ENCODE measurements at regions not wholly inside any gene's neighbourhood (a gene's known extent, or its start where the extent isn't known, plus 50 kb on each side); places are given as distances from the start of the nearest gene placed in this dataset.
"Not testable (repeated sequence)": the region's sequence is repeated elsewhere in the genome, so short reads cannot be mapped to it uniquely, and the experiment has no call there.

DNA sequence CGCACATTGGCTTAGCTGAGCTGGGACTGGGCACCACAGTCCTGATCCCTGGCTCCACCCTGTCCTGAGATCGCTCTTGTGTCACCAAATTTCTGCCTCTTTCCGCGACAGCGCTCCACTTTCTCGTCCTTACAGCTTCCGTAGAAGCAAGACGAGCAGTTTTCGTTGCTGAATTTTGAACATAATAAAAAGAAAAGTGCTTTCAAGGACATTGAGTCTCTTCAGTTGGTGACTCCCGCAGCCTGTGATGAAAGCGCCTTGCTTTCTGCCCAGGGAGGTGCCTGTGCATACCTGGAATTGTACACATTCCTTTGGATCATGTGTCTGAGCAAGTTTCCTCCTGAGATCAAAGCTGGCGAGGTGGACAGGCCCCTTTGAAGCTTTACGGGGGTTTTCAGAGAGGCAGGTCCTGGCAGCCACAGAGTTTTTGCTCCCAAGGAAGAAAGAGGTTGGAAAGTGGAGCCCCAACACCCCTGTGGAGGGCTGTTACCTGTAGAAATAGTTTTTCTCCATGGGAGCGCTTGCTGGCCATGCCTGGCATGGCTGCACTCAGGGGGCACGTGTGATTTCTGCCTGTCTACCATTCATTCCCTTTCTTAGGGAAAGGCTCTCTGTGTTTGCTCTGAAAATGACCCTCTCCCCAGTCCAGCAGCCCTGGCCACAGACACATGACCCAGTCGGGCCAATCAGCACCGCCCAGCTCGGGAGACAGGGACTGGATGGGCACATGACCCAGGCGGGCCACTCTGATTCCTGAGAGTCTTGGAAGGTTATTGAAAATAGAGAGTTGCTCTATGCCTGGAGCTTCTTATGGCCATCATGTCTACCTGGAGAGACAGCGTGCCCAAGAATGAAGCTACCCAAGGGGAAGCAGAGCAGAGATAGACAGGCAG, 115.6 kb upstream of the OTOS start:
- DNase-seq (ENCODE audit: low spot score) = no peak

DNA sequence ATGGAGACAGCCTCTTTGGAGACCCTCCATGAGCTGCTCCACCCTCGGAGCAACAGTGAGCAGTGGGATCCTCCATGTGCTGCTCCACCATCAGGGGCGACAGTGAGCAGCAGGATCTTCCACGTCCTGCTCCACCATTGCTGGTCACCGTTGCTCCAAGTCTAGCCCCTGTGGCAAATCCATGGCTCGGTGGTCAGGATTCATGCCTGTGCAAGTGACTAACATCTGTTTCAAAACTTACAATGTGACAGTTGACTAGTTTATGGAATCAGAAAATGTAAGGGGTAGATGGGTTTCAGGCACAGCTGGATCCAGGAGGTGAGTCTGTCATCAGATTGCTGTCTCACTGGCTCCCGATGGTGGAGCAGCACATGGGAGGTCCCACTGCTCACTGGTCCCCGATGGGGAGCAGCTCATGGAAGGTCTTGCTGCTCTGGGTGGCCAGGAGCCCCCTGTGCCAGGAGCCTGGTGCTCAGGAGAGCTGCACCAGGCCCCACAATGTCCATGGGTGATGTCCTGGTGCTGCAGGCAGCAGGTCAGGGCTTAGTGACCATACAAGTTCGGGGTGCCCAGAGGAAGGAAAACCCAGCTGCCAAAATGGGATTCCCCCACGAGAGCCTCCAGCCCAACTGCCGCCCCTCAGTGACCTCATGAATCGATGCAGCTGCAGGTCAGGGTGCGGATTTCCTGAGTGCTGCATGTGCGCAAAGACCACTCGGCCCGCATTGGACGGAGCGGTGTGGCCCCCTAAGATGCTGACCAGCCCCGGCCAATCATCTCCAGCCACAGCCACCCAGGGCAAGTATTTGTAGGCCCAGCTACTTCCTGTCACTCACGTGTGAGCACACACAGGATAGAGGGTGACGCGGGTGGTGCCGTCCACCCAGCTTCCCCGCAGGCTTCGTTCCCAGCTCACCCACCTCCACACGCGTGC, 116.5 kb upstream of the OTOS start:
- DNase-seq (ENCODE audit: low spot score) = no peak

DNA sequence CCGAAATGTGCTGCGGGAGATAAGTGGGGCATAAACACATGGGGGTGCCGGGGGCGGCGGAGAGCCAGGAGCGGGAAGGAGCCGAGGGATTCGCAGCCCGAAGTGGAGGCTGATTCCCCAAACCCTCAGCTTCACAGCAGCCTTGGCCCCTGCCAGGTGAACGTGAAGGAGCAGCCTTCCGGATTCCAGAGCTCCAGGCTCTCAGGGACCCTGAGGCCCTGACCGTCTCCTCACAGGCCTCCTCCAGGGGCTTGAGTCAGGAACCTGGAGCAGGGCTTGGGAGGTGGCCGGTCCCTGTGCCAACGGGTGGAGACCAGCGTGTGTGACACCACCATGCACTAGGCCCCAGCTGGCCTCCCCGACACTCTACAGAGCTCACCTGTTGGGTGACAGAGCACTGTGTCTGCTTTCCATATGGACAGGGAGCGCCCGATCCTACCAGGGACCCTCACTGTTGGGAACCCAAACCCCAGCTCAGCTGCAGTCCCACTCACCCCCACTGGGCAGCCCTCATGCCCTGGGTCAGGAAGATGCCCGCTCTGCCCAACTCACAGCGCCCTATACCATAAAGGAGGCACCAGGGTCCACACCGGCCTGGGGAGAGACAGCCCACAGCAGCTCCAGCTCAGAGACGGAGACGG, 117.6 kb upstream of the OTOS start:
- DNase-seq (ENCODE audit: low spot score) = no peak

DNA sequence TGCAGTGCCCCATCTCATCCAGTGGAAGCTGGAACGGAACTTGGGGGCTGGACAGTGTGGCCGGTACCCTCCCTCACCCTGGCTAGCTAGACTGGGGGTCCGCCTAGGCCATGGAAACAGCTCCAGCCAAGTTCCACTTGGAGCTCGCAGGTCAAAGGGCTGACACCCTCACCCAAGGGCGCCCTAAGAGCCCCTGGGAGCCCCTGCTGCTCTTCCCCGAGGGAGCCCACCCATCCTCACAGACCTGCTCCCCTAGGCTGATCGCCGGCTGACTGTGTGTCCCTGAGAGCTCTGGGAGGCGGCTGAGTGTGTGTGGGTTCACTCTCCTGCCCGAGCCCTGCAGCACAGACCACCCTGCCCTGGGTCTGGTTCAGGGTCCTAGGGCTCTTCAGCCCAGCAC, 118.2 kb upstream of the OTOS start:
- DNase-seq (ENCODE audit: low spot score) = no peak

DNA sequence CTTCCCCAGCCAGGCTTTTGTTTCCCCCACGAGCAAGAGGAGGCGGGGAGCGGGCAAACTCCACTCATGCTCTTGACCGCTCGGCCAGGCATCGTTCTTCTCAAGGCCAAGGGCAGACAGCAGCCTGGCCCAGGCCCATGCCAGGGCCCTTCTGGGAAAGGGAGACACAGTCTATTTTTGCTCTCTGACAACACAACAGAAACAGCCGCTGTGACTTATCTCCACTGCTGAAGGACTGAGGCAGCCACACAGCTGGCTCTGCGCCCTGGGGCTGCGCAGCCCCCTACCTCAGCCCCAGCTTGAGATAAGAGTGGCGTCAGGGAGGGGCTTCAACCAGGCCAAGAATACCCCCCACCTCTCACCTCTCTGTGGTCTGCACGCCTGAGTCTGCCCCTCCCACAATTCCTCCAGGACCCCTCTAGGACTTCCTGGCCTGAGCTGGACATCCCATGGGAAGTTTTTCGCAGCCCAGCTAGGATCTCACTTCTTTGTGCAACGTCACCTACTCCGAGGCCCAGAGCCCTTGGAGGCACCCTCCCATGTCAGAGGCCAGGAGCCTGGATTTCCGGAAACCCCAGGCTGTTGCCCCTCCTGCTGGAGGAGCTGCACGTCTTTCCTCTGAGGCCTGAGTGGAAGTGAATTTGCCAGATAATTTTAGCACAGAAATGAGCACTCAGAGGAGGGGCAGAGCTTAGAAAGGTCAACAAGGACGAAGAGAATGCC, 118.9 kb upstream of the OTOS start:
- DNase-seq (ENCODE audit: low spot score) = no peak

DNA sequence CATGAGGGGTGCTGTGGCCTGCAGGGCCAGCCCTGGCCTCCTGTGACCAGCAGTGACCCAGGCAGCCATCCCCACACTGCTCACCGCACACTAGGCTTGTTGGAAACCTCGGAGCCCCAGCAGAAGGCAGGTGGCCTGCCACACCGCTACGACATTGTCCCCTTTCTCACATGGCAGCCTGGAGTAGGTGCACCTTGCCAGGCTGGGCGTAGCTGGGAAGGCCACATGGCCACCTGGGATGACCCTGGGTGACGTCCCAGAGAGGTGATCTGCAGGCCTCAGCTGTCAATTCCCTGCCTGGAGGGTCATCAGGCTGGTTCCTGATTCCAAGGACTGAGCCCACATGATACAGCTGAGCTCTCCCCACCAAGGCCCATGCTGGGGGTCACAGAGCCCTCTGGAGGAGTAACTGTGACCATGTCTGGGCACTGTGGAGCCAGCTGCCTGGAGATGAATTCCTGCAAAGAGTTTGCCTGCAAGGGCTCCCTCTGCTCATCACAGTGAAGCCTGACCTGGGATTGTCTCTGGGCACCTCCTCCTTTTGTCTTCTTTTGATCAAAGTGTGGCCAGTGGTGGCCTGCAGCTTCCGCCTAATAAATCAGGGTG, 119.6 kb upstream of the OTOS start:
- DNase-seq (ENCODE audit: low spot score) = no peak

DNA sequence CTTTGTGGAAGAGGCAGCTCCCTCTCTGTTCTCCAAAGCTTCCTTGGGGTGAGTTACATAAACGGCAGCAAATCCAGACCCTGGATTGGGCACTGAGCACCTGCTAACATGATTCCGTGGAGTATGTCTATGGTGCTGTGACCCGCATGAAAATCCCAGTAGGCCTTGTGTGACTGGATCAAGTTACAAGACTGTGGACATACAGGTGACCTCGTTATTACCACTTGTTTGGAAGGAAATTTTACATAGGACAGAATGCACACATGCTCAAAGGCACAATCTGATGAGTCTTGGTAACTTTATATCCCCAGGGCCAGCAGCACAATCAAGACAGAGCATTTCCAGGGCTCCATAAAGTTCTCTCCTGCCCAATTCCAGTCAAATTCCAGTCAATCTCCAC, 120.2 kb upstream of the OTOS start:
- no peak for DNase-seq (ENCODE audit: low spot score)

DNA sequence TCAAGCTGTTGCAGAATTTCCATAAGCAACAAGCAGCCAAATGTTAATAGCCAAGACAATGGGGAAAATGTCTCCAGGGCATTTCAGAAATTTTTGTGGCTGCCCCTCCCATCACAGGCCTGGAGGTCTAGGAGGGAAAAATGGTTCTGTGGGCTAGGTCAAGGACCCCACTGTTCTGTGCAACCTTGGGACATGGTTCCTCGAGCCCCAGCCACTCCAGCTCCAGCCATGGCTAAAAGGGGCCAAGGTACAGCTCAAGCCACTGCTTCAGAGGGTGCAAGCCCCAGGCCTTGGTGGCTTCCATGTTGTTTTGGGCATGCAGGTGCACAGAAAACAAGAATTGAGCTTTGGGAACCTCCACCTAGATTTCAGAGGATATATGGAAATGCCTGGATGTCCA, 122.1 kb upstream of the OTOS start:
- not testable (repeated sequence) for DNase-seq (ENCODE audit: low spot score)

DNA sequence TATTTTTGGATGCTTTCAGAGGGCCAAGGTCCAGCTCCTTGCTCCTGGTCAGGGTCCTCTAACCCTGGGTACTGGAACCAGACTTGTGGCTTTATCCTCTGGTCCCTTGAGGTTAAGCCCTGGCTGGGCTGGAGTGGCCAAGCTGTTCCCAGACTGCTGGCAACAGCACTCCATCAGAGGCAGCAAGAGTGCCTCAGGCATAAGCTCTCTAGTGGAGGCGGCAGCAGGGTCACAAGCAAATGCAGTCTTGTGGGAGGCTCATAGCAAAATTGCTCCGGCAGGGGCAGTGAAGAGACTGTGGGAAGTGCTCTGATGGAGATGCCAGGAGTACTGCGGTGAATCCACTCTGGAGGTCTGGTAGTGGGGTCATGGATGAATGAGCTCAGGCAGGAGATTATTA, 128.9 kb upstream of the OTOS start:
- no peak for DNase-seq (ENCODE audit: low spot score)

DNA sequence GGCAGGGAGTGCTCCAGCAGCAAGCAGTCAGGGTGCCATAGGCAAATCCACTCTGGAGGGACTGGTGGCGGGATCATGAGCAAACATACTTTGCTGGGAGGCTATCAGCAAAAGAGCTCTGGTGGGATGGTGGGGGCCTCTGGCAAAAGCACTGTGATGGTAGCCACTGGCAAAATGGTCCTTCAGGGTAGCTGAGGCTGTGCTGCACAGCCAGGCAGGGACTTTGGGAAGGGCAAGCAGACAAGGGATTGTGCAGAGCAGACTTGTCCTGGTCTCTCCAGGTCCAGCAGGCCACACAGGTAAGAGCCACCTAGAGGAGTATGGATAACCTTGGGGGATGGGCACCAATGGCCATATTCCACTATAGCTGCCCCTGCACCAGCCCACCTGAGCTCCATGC, 129.4 kb upstream of the OTOS start:
- DNase-seq (ENCODE audit: low spot score) = no peak

DNA sequence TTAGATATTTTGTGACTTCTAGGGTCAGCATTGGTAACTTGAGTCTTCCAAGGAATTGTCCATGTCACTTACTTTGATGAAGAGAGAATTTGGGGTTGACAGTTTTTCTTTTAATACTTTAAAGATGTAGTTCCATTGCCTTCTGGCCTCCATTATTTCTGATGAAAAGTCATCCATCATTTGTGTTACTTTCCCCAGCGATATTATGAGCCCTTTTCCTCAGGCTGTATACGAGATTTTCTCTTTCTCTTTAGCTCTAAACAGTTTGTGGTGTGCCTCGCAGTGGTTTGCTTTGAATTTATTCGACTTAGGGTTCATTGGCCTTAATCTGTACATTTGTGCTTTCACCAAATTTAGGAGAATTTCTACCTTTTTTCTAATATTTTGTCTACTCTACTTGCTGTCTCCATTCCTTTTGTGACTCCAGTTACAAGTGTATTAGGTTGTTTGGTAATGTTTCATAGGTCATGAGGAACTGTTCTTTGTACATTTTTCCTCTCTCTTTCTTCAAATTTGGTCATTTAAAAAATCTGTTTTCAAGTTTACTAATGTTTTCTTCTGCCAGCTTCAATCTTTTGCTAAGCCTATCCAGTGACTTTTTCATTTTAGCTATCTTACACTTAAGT, 131.4 kb upstream of the OTOS start:
- no peak for DNase-seq (ENCODE audit: low spot score)

DNA sequence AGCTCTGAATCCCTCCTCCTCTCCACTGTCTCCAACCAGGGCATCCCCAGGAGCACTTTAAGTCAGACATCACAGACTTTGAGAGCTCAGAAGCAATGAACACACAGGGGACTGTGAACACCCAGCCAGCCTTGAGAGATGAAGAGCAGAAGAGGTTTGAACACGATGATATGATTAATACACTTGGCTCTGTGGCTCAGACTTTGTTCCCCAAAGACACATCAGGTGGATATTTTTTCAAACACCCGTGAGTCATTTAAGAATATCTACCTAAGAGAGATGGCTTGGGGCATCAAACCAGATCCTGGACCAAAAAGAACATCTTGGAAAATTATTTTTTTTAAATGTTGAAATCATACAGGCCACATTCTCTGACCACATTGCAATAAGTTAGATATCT, 134.9 kb upstream of the OTOS start:
- DNase-seq (ENCODE audit: low spot score) = no peak

DNA sequence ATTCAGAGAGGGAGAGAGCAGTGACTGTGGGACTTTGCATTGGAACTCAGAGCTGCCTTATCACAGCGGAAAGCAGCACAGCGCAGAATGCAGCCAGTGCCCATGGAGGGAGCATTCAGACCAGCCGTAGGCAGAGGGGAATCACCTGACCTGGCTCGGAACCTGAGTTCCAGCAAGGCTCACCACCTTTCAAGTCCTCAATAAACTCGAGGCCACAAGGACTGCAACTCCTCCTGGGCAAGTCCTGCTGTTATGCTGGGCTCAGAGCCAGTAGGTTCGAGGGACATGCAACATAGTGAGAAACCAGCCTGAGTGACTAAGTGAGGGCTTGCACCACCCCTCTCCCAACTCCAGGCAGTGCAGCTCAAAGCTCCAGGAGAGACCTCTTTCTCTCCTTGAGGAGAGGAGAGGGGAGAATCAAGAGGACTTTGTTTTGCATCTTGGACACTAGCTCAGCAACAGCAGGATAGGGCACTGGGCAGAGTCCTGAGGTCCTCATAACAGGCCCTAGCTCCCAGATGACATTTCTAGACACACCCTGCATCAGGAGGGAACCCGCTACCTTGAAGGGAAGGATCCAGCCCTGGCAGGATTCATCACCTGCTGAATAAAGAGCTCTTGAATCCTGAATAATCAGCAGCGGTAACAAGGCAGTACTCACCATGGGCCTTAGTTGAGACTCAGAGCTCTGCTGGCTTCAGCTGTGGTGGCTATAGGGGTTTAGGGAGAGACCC, 136.8 kb upstream of the OTOS start:
- no peak for DNase-seq (ENCODE audit: low spot score)

DNA sequence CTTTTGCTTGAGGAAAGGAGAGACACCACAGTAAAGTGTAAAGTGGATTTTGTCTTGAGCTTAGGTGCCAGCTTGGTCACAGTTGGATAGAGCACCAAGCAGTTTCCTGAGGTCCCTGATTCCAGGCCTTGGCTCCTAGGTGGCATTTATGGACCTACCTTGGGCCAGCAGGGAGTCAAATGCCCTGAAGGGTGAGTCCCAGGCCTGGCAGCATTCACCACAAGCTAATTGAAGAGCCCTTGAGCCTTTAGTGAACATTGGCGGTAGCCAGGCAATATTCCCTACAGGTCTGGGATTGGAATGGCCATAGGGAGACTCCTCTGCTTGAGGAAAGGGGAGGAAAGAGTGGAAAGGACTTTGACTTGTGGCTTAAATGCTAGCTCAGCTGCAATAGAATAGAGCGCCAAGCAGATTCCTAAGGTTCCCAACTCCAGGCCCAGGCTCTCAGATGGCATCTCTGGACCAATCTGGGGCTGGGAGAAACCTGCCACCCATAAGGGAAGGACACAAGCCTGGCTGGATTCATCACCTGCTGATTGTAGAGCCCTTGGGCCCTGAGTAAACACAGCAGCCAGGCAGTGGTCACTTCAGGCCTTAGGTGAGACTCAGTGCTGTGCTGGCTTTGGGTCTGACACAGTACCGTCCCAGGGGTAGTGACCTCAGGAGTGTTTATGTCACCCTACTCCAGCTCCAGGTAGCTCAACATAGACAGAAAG, 137.5 kb upstream of the OTOS start:
- DNase-seq (ENCODE audit: low spot score) = no peak

DNA sequence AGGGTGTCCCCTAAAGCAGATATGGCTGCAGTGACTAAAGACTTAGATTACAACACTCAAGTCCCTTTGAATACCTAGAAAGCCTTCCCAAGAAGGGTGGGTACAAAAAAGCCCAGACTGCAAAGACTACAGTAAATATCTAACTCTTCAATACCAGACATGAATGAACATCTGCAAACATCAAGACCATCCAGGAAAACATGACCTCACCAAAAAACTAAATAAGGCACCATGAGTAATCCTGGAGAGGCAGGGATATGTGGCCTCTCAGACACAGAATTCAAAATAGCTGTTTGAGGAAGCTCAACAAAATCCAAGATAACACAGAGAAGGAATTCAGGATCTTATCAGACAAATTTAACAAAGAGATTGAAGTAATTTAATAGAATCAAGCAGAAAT, 138.2 kb upstream of the OTOS start:
- no peak for DNase-seq (ENCODE audit: low spot score)

DNA sequence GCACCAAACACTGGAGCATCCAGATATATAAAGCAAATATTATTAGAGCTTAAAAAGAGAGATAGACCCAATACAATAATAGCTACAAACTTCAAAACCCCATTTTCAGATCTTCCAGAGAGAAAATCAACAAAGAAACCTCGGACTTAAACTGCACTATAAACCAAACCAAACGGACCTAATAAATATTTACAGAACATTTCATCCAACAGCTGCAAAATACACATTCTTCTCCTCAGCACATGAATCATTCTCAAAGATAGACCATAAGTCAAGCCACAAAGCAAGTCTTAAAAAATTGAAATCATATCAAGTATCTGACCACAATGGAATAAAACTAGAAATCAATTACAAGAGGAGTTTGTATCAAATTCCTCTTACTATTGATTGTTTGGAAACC, 140.2 kb upstream of the OTOS start:
- DNase-seq (ENCODE audit: low spot score) = no peak

DNA sequence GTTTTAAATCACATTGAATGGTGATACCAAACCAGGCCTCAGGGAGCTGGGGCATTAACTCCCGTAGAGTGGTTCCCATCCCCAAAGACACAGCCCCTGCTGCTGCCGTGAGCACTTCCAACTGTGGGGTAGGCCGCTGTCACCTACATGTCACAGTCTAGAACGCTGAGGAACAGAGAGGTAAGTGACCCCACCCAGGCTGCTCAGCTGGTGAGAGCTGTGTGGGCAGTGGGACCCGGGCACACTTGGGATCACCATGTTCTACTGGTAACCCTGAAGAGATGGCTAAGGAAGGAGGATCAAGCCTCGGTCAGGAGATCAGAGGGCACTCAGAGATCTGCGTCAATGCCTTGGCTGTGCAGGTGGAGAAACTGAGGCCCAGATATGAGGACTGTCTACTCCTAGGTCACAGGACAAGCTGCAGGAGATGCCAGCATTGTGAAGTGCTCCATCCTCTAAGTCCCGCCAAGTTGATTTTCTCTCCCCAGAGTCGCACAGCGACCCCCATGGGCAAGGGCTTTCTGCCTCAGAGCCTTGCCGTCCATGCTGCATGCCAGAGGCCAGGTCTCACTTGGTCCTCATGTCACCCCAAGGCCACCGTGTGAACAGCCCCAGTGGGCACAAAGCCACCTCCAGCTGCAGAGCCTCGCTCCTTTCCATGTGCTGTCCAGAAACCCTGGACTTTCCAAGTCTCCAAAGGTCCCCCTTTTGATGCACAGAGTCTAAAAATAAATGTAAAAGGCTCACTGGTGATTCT, 144.2 kb upstream of the OTOS start:
- no peak for DNase-seq (ENCODE audit: low spot score)

DNA sequence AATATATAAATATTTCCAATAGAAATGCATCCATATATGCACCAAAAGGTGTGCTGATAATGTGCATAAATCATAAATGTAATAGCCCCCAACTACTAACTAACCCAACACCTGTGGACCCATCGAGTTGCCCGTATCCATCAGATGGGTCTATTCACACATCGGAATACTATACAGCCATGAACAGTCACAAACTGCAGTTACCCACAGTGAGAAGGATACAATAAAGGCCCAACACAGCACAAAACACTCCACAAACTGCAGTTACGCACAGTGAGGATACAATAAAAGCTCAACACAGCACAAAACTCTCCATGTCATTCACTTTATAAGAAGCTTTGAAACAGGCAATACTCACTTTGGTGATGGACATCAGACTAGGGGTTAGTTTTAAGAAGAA, 145.3 kb upstream of the OTOS start:
- no peak for DNase-seq (ENCODE audit: low spot score)

DNA sequence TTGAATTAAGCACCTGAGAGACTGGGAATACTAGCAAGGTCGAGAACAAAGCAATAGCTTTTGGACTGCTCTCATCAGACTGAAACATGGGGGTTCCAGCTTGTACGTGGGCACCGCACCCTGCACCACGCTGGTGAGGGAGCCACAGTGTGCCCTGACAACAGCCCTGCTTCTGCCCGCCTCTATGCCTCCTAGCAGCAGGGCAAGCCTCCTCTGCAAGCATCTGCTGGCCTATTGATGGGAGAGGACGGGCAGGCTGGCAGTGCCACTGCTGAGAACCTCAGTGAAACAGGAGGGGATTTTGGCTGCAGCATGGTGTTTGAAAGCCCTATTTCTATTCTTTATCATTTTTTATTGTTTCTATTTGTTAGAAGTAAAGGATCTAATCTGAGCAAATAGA, 146.1 kb upstream of the OTOS start:
- DNase-seq (ENCODE audit: low spot score) = no peak
